Spleen (tissue), 7 donors: ENCODE measurements at regions not wholly inside any gene's neighbourhood (a gene's known extent, or its start where the extent isn't known, plus 50 kb on each side); places are given as distances from the start of the nearest gene placed in this dataset.

Experiments
- POLR2A ChIP-seq, 3 donors: fragments of 450-650 bp; IDR thresholded peaks; one replicate each; pipeline ENCODE4 v1.5.1; 2017; ENCODE audit warnings: antibody characterized with exemption in 3 of 3, mild to moderate bottlenecking in 1 of 3
- POLR2AphosphoS5 ChIP-seq, 3 donors: sonication (generic); formaldehyde crosslinking; IDR thresholded peaks; one replicate each; pipeline ENCODE4 v1.5.1; 2017; ENCODE audit warnings: antibody characterized with exemption in 3 of 3
- TF ChIP-seq, protein P1 (sequence below), 11 experiments: fragments of 200-600 bp in 7 of 11; fragments of 450-650 bp in 4 of 11; sonication (generic) in 4 of 11; IDR thresholded peaks in 8 of 11; conservative IDR thresholded peaks in 3 of 11; 1 replicate in 7 of 11; 2 replicates in 4 of 11; pipeline versions ENCODE4 v1.4.0 to v1.8.0; 2016 to 2021; ENCODE audit warnings: antibody characterized with exemption in 11 of 11, inconsistent platforms in 4 of 11, mild to moderate bottlenecking in 1 of 11
- donor health status: DM: no; HTN: no; CAD: no; lungs with moderate emphysema.
- donor health status: DM: no; HTN: no; CAD: no.
- donor health status: DM: no; HTN: no; CAD: no.

DNA sequence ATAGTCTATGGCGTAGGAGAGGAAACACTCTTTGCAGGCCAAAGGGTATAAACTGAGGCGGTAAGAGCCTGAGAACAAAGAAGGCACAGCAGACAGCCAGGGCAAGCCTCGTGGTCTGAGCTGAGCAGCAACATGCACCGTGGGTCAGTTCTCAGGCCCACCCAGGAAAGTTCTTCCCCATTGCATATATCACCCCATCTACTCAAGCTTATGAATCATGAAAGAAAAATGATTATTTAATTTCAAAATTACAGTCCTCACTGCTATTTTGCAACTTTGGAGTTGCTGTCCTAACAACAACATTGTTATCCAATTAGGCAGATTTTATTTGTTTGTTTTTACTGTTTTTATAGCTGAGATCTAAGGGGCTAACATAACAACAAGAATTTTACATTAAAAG lies 54.7 kb upstream of the RIOK3 start:
- TF ChIP-seq, protein P1, sequence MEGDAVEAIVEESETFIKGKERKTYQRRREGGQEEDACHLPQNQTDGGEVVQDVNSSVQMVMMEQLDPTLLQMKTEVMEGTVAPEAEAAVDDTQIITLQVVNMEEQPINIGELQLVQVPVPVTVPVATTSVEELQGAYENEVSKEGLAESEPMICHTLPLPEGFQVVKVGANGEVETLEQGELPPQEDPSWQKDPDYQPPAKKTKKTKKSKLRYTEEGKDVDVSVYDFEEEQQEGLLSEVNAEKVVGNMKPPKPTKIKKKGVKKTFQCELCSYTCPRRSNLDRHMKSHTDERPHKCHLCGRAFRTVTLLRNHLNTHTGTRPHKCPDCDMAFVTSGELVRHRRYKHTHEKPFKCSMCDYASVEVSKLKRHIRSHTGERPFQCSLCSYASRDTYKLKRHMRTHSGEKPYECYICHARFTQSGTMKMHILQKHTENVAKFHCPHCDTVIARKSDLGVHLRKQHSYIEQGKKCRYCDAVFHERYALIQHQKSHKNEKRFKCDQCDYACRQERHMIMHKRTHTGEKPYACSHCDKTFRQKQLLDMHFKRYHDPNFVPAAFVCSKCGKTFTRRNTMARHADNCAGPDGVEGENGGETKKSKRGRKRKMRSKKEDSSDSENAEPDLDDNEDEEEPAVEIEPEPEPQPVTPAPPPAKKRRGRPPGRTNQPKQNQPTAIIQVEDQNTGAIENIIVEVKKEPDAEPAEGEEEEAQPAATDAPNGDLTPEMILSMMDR (IDR thresholded peaks at IDR 0.05 in 8 of 11, conservative IDR thresholded peaks at IDR 0.05 in 3 of 11) = no peak
- no peak for TF ChIP-seq POLR2AphosphoS5 (IDR thresholded peaks at IDR 0.05)
- no peak for TF ChIP-seq POLR2A (IDR thresholded peaks at IDR 0.05)
